PFSK-1 (cell line): ENCODE measurements at regions not wholly inside any gene's neighbourhood (a gene's known extent, or its start where the extent isn't known, plus 50 kb on each side); places are given as distances from the start of the nearest gene placed in this dataset.

Source experiments
- FOXP2 ChIP-seq: optimal IDR thresholded peaks from 2 replicates; pipeline ENCODE3; 2011; ENCODE audit warnings: borderline replicate concordance, control low read depth, inconsistent platforms; ENCODE audit not compliant: insufficient read depth; ENCODE audit errors: extremely low read length, extremely low read depth
- POLR2AphosphoS5 ChIP-seq: IDR thresholded peaks from 2 replicates; pipeline ENCODE4 v1.6.1; 2012; ENCODE audit warnings: low read depth, mild to moderate bottlenecking, control low read depth, low read length, moderate library complexity
- SIN3A ChIP-seq: IDR thresholded peaks from 2 replicates; pipeline ENCODE4 v1.6.1; 2012; ENCODE audit warnings: mild to moderate bottlenecking, low read length, moderate library complexity, borderline replicate concordance; ENCODE audit not compliant: insufficient read depth
- TF ChIP-seq, protein P1 (sequence below), 2 experiments: IDR thresholded peaks; 2 replicates each; pipeline versions ENCODE4 v1.6.1 to v1.8.0; 2011 to 2012; ENCODE audit warnings: low read depth in 2 of 2, low read length in 2 of 2, control low read depth in 1 of 2, inconsistent platforms in 1 of 2, mild to moderate bottlenecking in 1 of 2, moderate library complexity in 1 of 2; ENCODE audit not compliant: insufficient read depth in 1 of 2

DNA sequence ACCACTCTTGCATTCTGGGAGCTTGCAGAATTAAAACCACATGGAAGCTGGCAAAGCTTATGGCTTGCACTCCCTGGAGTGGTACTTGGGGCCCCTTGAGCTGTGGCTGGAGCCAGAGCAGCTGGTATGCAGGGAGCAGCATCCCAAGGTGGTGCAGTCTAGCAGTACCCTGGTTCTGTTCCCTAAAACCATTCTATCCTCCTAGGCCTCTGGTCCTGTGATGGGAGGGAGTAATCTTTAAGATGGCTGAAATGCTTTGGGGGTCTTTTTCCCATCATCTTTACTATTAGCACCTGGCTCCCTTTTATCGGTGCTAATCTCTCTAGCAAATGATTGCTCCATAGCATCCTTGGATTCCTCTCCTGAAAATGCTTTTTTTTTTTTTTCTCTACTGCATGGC, 56.1 kb downstream of the MAGEB17 start:
- TF ChIP-seq POLR2AphosphoS5 (no peak), SIN3A (no peak), FOXP2 (no peak)
- TF ChIP-seq, protein P1, sequence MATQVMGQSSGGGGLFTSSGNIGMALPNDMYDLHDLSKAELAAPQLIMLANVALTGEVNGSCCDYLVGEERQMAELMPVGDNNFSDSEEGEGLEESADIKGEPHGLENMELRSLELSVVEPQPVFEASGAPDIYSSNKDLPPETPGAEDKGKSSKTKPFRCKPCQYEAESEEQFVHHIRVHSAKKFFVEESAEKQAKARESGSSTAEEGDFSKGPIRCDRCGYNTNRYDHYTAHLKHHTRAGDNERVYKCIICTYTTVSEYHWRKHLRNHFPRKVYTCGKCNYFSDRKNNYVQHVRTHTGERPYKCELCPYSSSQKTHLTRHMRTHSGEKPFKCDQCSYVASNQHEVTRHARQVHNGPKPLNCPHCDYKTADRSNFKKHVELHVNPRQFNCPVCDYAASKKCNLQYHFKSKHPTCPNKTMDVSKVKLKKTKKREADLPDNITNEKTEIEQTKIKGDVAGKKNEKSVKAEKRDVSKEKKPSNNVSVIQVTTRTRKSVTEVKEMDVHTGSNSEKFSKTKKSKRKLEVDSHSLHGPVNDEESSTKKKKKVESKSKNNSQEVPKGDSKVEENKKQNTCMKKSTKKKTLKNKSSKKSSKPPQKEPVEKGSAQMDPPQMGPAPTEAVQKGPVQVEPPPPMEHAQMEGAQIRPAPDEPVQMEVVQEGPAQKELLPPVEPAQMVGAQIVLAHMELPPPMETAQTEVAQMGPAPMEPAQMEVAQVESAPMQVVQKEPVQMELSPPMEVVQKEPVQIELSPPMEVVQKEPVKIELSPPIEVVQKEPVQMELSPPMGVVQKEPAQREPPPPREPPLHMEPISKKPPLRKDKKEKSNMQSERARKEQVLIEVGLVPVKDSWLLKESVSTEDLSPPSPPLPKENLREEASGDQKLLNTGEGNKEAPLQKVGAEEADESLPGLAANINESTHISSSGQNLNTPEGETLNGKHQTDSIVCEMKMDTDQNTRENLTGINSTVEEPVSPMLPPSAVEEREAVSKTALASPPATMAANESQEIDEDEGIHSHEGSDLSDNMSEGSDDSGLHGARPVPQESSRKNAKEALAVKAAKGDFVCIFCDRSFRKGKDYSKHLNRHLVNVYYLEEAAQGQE (IDR thresholded peaks at IDR 0.05; ENCODE audit: insufficient read depth in 1 of 2, low read depth in 2 of 2, low read length in 2 of 2) = no peak
